ENCODE measurements at regions not wholly inside any gene's neighbourhood (a gene's known extent, or its start where the extent isn't known, plus 50 kb on each side); places are given as distances from the start of the nearest gene placed in this dataset.

- DNase-seq, result no peak
- Histone ChIP-seq H3K27ac (ENCODE audit: low read depth, low read length) (no peak overlapping the region), H3K36me3 (ENCODE audit: control insufficient read depth in 2 of 3, insufficient read depth in 3 of 3, low read length in 3 of 3) (no peaks in the 10 kb centered on the region), H3K27me3 (ENCODE audit: control insufficient read depth in 2 of 2, insufficient read depth in 2 of 2, low read length in 2 of 2) (no peaks in the 10 kb centered on the region), H3K9me3 (ENCODE audit: control insufficient read depth in 2 of 3, low read length in 3 of 3) (no peaks in the 10 kb centered on the region), H3K4me3 (ENCODE audit: low read length) (no peak overlapping the region), H3K4me1 (ENCODE audit: control insufficient read depth in 2 of 2, insufficient read depth in 2 of 2, low read length in 2 of 2) (peaks cover 21 to 29% of the 10 kb centered on the region in 2 donors)
- intact Hi-C loops (cut with micrococcal nuclease), result no loop called here
- Mint-ChIP-seq H3K36me3 (peaks cover 0 to 4% (median 0%) of the 10 kb centered on the region in 5 donors), H3K27ac (no peak overlapping the region), H3K9me3 (peaks cover 0 to 5% (median 0%) of the 10 kb centered on the region in 11 donors), H3K4me1 (peaks cover 12 to 37% (median 28%) of the 10 kb centered on the region in 7 donors), H3K27me3 (peaks cover 0 to 20% (median 13%) of the 10 kb centered on the region in 5 donors), H3K4me3 (no peak overlapping the region)
- POLR2A ChIA-PET, result no interaction called here
- no peak for ATAC-seq
- CTCF ChIA-PET, result no interaction called here
Observed at GRCh38 chr5:68708156-68708841, 385.5 kb upstream of the SLC30A5 start.

GRCh38 chr5:68708842-68709170 lies 385.0 kb upstream of the SLC30A5 start:
- no peak overlapping the region for H3K4me3 Mint-ChIP-seq
- Histone ChIP-seq H3K4me1 (ENCODE audit: control insufficient read depth in 2 of 2, insufficient read depth in 2 of 2, low read length in 2 of 2) (peaks cover 21 to 29% of the 10 kb centered on the region in 2 donors), H3K4me3 (ENCODE audit: low read length) (no peak overlapping the region), H3K9me3 (ENCODE audit: control insufficient read depth in 2 of 3, low read length in 3 of 3) (no peaks in the 10 kb centered on the region), H3K36me3 (ENCODE audit: control insufficient read depth in 2 of 3, insufficient read depth in 3 of 3, low read length in 3 of 3) (no peaks in the 10 kb centered on the region), H3K27me3 (ENCODE audit: control insufficient read depth in 2 of 2, insufficient read depth in 2 of 2, low read length in 2 of 2) (no peaks in the 10 kb centered on the region), H3K27ac (ENCODE audit: low read depth, low read length) (no peak overlapping the region)
- no peak overlapping the region for H3K27ac Mint-ChIP-seq
- H3K27me3 Mint-ChIP-seq, result peaks cover 0 to 15% (median 13%) of the 10 kb centered on the region in 5 donors
- peaks cover 12 to 42% (median 28%) of the 10 kb centered on the region in 7 donors for H3K4me1 Mint-ChIP-seq
- peaks cover 0 to 4% (median 0%) of the 10 kb centered on the region in 5 donors for H3K36me3 Mint-ChIP-seq
- POLR2A ChIA-PET, result no interaction called here
- ATAC-seq, result no peak
- CTCF ChIA-PET, result no interaction called here
- intact Hi-C loops (cut with micrococcal nuclease), result no loop called here
- DNase-seq, result no peak
- H3K9me3 Mint-ChIP-seq, result peaks cover 0 to 5% (median 0%) of the 10 kb centered on the region in 11 donors

GRCh38 chr5:68709239-68709638 lies 384.6 kb upstream of the SLC30A5 start:
- H3K9me3 Mint-ChIP-seq, result peaks cover 0 to 5% (median 0%) of the 10 kb centered on the region in 11 donors
- H3K4me1 Mint-ChIP-seq, result peaks cover 12 to 42% (median 28%) of the 10 kb centered on the region in 7 donors
- no peaks in the 10 kb centered on the region for H3K36me3 ChIP-seq (ENCODE audit: control insufficient read depth in 2 of 3, insufficient read depth in 3 of 3, low read length in 3 of 3)
- no peak overlapping the region for H3K27ac ChIP-seq (ENCODE audit: low read depth, low read length)
- H3K4me3 ChIP-seq (ENCODE audit: low read length), result no peak overlapping the region
- CTCF ChIA-PET, result no interaction called here
- peaks cover 0 to 15% (median 13%) of the 10 kb centered on the region in 5 donors for H3K27me3 Mint-ChIP-seq
- no peaks in the 10 kb centered on the region for H3K9me3 ChIP-seq (ENCODE audit: control insufficient read depth in 2 of 3, low read length in 3 of 3)
- ATAC-seq (no peak), DNase-seq (no peak)
- H3K4me3 Mint-ChIP-seq, result no peak overlapping the region
- H3K36me3 Mint-ChIP-seq, result peaks cover 0 to 4% (median 0%) of the 10 kb centered on the region in 5 donors
- H3K27me3 ChIP-seq (ENCODE audit: control insufficient read depth in 2 of 2, insufficient read depth in 2 of 2, low read length in 2 of 2), result no peaks in the 10 kb centered on the region
- peaks cover 21 to 29% of the 10 kb centered on the region in 2 donors for H3K4me1 ChIP-seq (ENCODE audit: control insufficient read depth in 2 of 2, insufficient read depth in 2 of 2, low read length in 2 of 2)
- POLR2A ChIA-PET, result no interaction called here
- intact Hi-C loops (cut with micrococcal nuclease), result no loop called here
- H3K27ac Mint-ChIP-seq, result no peak overlapping the region

GRCh38 chr5:68710514-68710913 lies 383.3 kb upstream of the SLC30A5 start:
- peaks cover 21 to 29% of the 10 kb centered on the region in 2 donors for H3K4me1 ChIP-seq (ENCODE audit: control insufficient read depth in 2 of 2, insufficient read depth in 2 of 2, low read length in 2 of 2)
- H3K27ac ChIP-seq (ENCODE audit: low read depth, low read length), result no peak overlapping the region
- peak overlapping the region in 7 of 10 donors; percentile 12 to 76 (median 73) for H3K4me3 Mint-ChIP-seq
- ChIA-PET POLR2A (no interaction called here), CTCF (no interaction called here)
- H3K4me1 Mint-ChIP-seq, result peaks cover 12 to 47% (median 28%) of the 10 kb centered on the region in 7 donors
- no peak for ATAC-seq
- intact Hi-C loops (cut with micrococcal nuclease), result loop anchor here (2.0 to 10.0 kb wide), 7 partner anchors 172 to 1544 kb away; partner anchors contain the start of gene PIK3R1 (in 1 of the 2)
- no peak for DNase-seq
- no peaks in the 10 kb centered on the region for H3K27me3 ChIP-seq (ENCODE audit: control insufficient read depth in 2 of 2, insufficient read depth in 2 of 2, low read length in 2 of 2)
- no peaks in the 10 kb centered on the region for H3K36me3 ChIP-seq (ENCODE audit: control insufficient read depth in 2 of 3, insufficient read depth in 3 of 3, low read length in 3 of 3)
- H3K27ac Mint-ChIP-seq, result peak overlapping the region in 8 of 9 donors; percentile 14 to 92 (median 86)
- no peak overlapping the region for H3K4me3 ChIP-seq (ENCODE audit: low read length)
- H3K36me3 Mint-ChIP-seq, result peaks cover 0 to 4% (median 0%) of the 10 kb centered on the region in 5 donors
- peaks cover 0 to 3% (median 0%) of the 10 kb centered on the region in 11 donors for H3K9me3 Mint-ChIP-seq
- no peaks in the 10 kb centered on the region for H3K9me3 ChIP-seq (ENCODE audit: control insufficient read depth in 2 of 3, low read length in 3 of 3)
- H3K27me3 Mint-ChIP-seq, result peaks cover 0 to 12% (median 5%) of the 10 kb centered on the region in 5 donors

GRCh38 chr5:68711293-68712200 lies 382.3 kb upstream of the SLC30A5 start:
- peak in 7 of 9 donors; percentile 31 to 78 (median 70) for DNase-seq
- Mint-ChIP-seq H3K27me3 (peaks cover 0 to 6% (median 0%) of the 10 kb centered on the region in 5 donors), H3K36me3 (peaks cover 0 to 4% (median 0%) of the 10 kb centered on the region in 5 donors), H3K4me3 (peak overlapping the region; percentile 6 to 85 (median 72)), H3K27ac (peak overlapping the region; percentile 33 to 92 (median 83)), H3K9me3 (peaks cover 0 to 4% (median 0%) of the 10 kb centered on the region in 11 donors), H3K4me1 (peaks cover 12 to 47% (median 28%) of the 10 kb centered on the region in 7 donors)
- H3K27ac ChIP-seq (ENCODE audit: low read depth, low read length), result peak overlapping the region; percentile 34
- H3K4me3 ChIP-seq (ENCODE audit: low read length), result peak overlapping the region; percentile 37
- no peaks in the 10 kb centered on the region for H3K27me3 ChIP-seq (ENCODE audit: control insufficient read depth in 2 of 2, insufficient read depth in 2 of 2, low read length in 2 of 2)
- POLR2A ChIA-PET, result interaction anchor here (0.5 to 1.0 kb wide), 2 partner anchors 18 to 431 kb away, joined by 4 read pairs; no protein-coding TSS in a partner anchor
- H3K9me3 ChIP-seq (ENCODE audit: control insufficient read depth in 2 of 3, low read length in 3 of 3), result no peaks in the 10 kb centered on the region
- CTCF ChIA-PET, result interaction anchor here (0.6 to 1.2 kb wide), 3 partner anchors 20 to 1435 kb away, joined by 3 read pairs; no protein-coding TSS in a partner anchor
- intact Hi-C loops (cut with micrococcal nuclease), result loop anchor here (2.0 to 10.0 kb wide), 7 partner anchors 171 to 1545 kb away; partner anchors contain the start of gene PIK3R1 (in 1 of the 2)
- H3K4me1 ChIP-seq (ENCODE audit: control insufficient read depth in 2 of 2, insufficient read depth in 2 of 2, low read length in 2 of 2), result peaks cover 21 to 29% of the 10 kb centered on the region in 2 donors
- H3K36me3 ChIP-seq (ENCODE audit: control insufficient read depth in 2 of 3, insufficient read depth in 3 of 3, low read length in 3 of 3), result no peaks in the 10 kb centered on the region
- peak; percentile 89 for ATAC-seq

GRCh38 chr5:68714810-68715209 lies 379.0 kb upstream of the SLC30A5 start:
- Histone ChIP-seq H3K9me3 (ENCODE audit: control insufficient read depth in 2 of 3, low read length in 3 of 3) (no peaks in the 10 kb centered on the region), H3K27ac (ENCODE audit: low read depth, low read length) (no peak overlapping the region), H3K4me3 (ENCODE audit: low read length) (no peak overlapping the region), H3K27me3 (ENCODE audit: control insufficient read depth in 2 of 2, insufficient read depth in 2 of 2, low read length in 2 of 2) (no peaks in the 10 kb centered on the region), H3K4me1 (ENCODE audit: control insufficient read depth in 2 of 2, insufficient read depth in 2 of 2, low read length in 2 of 2) (peaks cover 21 to 29% of the 10 kb centered on the region in 2 donors), H3K36me3 (ENCODE audit: control insufficient read depth in 2 of 3, insufficient read depth in 3 of 3, low read length in 3 of 3) (no peaks in the 10 kb centered on the region)
- Mint-ChIP-seq H3K4me1 (peaks cover 12 to 44% (median 28%) of the 10 kb centered on the region in 7 donors), H3K36me3 (peaks cover 0 to 9% (median 1%) of the 10 kb centered on the region in 5 donors), H3K27me3 (peaks cover 0 to 3% (median 0%) of the 10 kb centered on the region in 5 donors), H3K4me3 (no peak overlapping the region), H3K9me3 (peaks cover 0 to 13% (median 3%) of the 10 kb centered on the region in 11 donors), H3K27ac (peak overlapping the region in 3 of 9 donors; percentile 1 to 41 (median 22))
- POLR2A ChIA-PET, result interaction anchor here (0.8 kb wide), 1 partner anchor 171 kb away, joined by 5 read pairs; no protein-coding TSS in a partner anchor
- no peak for DNase-seq
- CTCF ChIA-PET, result no interaction called here
- intact Hi-C loops (cut with micrococcal nuclease), result loop anchor here (5.0 to 10.0 kb wide), 4 partner anchors 167 to 500 kb away; partner anchors contain the start of gene PIK3R1 (in 1 of the 2)
- no peak for ATAC-seq

Data from naive thymus-derived CD4-positive, alpha-beta T cell (primary cell).